Vagina (tissue), 2 donors: ENCODE measurements at regions not wholly inside any gene's neighbourhood (a gene's known extent, or its start where the extent isn't known, plus 50 kb on each side); places are given as distances from the start of the nearest gene placed in this dataset.

Experiments
- DNase-seq, 2 donors: peaks; one replicate each; pipeline ENCODE4 v3.0.0-alpha.2; 2017; ENCODE audit errors: extremely low spot score in 2 of 2
- H3K27ac ChIP-seq: fragments of 200-600 bp; sonication (generic); one replicate; pipeline ENCODE4 v1.5.1; 2019
- H3K27me3 ChIP-seq: fragments of 200-600 bp; sonication (generic); one replicate; pipeline ENCODE4 v1.5.1; 2019
- H3K36me3 ChIP-seq, 2 donors: fragments of 200-600 bp; sonication (generic); one replicate each; pipeline ENCODE4 v1.5.1; 2017 to 2019
- H3K4me1 ChIP-seq: fragments of 200-600 bp; sonication (generic); one replicate; pipeline ENCODE4 v1.5.1; 2019
- H3K4me3 ChIP-seq, 2 donors: fragments of 200-600 bp; sonication (generic); 1 replicate in 1 of 2; 2 replicates in 1 of 2; pipeline ENCODE4 v1.5.1; 2016 to 2019
- H3K9me3 ChIP-seq: fragments of 200-600 bp; sonication (generic); one replicate; pipeline ENCODE4 v1.5.1; 2019
- CTCF ChIP-seq, 3 experiments: fragments of 450-650 bp in 2 of 3; fragments of 200-600 bp in 1 of 3; sonication (generic) in 1 of 3; IDR thresholded peaks; one replicate each; pipeline ENCODE4 v1.5.1; 2017 to 2019; ENCODE audit warnings: antibody characterized with exemption in 3 of 3, mild to moderate bottlenecking in 2 of 3, moderate library complexity in 2 of 3
- POLR2A ChIP-seq, 2 donors: fragments of 450-650 bp; IDR thresholded peaks; one replicate each; pipeline ENCODE4 v1.6.1; 2017; ENCODE audit warnings: antibody characterized with exemption in 2 of 2, mild to moderate bottlenecking in 2 of 2, moderate library complexity in 2 of 2
- POLR2AphosphoS5 ChIP-seq, 2 donors: sonication (generic); formaldehyde crosslinking; IDR thresholded peaks; one replicate each; pipeline ENCODE4 v1.9.0; 2017; ENCODE audit warnings: antibody characterized with exemption in 2 of 2, mild to moderate bottlenecking in 2 of 2, low read depth in 1 of 2; ENCODE audit not compliant: insufficient read depth in 1 of 2
- intact Hi-C: fragments of 100-400 bp; cut with DNase I; formaldehyde crosslinking; loops from one replicate; pipeline ENCODE4 v1.15.1; 2023

- intact Hi-C loops: no loop called here
- H3K27ac ChIP-seq: no peak overlapping the region
- no peaks in the 10 kb centered on the region for H3K27me3 ChIP-seq
- H3K9me3 ChIP-seq: no peaks in the 10 kb centered on the region
- H3K4me3 ChIP-seq: no peak overlapping the region
- DNase-seq: no peak
- TF ChIP-seq CTCF (IDR thresholded peaks at IDR 0.05) (no peak), POLR2A (IDR thresholded peaks at IDR 0.05) (no peak), POLR2AphosphoS5 (IDR thresholded peaks at IDR 0.05; ENCODE audit: insufficient read depth in 1 of 2, low read depth in 1 of 2) (no peak)
- H3K36me3 ChIP-seq: no peaks in the 10 kb centered on the region
- no peaks in the 10 kb centered on the region for H3K4me1 ChIP-seq
Observed at GRCh38 chr2:76279142-76279541, 568.4 kb upstream of the GCFC2 start.

- Histone ChIP-seq H3K27ac (no peak overlapping the region), H3K9me3 (no peaks in the 10 kb centered on the region), H3K4me3 (no peak overlapping the region), H3K4me1 (no peaks in the 10 kb centered on the region), H3K27me3 (no peaks in the 10 kb centered on the region), H3K36me3 (no peaks in the 10 kb centered on the region)
- intact Hi-C loops: no loop called here
- no peak for DNase-seq
- TF ChIP-seq CTCF (IDR thresholded peaks at IDR 0.05) (no peak), POLR2A (IDR thresholded peaks at IDR 0.05) (no peak), POLR2AphosphoS5 (IDR thresholded peaks at IDR 0.05; ENCODE audit: insufficient read depth in 1 of 2, low read depth in 1 of 2) (no peak)
Observed at GRCh38 chr2:76275788-76276187, 565.1 kb upstream of the GCFC2 start.

- no peak overlapping the region for H3K4me3 ChIP-seq
- H3K4me1 ChIP-seq: no peaks in the 10 kb centered on the region
- no peaks in the 10 kb centered on the region for H3K36me3 ChIP-seq
- intact Hi-C loops: no loop called here
- no peaks in the 10 kb centered on the region for H3K27me3 ChIP-seq
- H3K9me3 ChIP-seq: no peaks in the 10 kb centered on the region
- DNase-seq: no peak
- no peak overlapping the region for H3K27ac ChIP-seq
- TF ChIP-seq POLR2A (IDR thresholded peaks at IDR 0.05): no peak
- no peak for TF ChIP-seq CTCF (IDR thresholded peaks at IDR 0.05)
Observed at GRCh38 chr2:76274676-76275075, 564.0 kb upstream of the GCFC2 start.

- no peaks in the 10 kb centered on the region for H3K36me3 ChIP-seq
- H3K4me3 ChIP-seq: no peak overlapping the region
- intact Hi-C loops: no loop called here
- DNase-seq: no peak
- no peaks in the 10 kb centered on the region for H3K9me3 ChIP-seq
- no peaks in the 10 kb centered on the region for H3K4me1 ChIP-seq
- H3K27ac ChIP-seq: no peak overlapping the region
- TF ChIP-seq CTCF (IDR thresholded peaks at IDR 0.05) (no peak), POLR2A (IDR thresholded peaks at IDR 0.05) (no peak), POLR2AphosphoS5 (IDR thresholded peaks at IDR 0.05; ENCODE audit: insufficient read depth in 1 of 2, low read depth in 1 of 2) (no peak)
- no peaks in the 10 kb centered on the region for H3K27me3 ChIP-seq
Observed at GRCh38 chr2:76274160-76274559, 563.4 kb upstream of the GCFC2 start.

GRCh38 chr2:76270096-76270710, 559.5 kb upstream of the GCFC2 start:
- no peak for TF ChIP-seq POLR2AphosphoS5 (IDR thresholded peaks at IDR 0.05; ENCODE audit: insufficient read depth in 1 of 2, low read depth in 1 of 2)
- no peak for TF ChIP-seq POLR2A (IDR thresholded peaks at IDR 0.05)
- no peak for TF ChIP-seq CTCF (IDR thresholded peaks at IDR 0.05)
- H3K9me3 ChIP-seq: no peaks in the 10 kb centered on the region
- no peak overlapping the region for H3K27ac ChIP-seq
- DNase-seq: no peak
- no peak overlapping the region for H3K4me3 ChIP-seq
- no peaks in the 10 kb centered on the region for H3K27me3 ChIP-seq
- no peaks in the 10 kb centered on the region for H3K4me1 ChIP-seq
- intact Hi-C loops: no loop called here
- no peaks in the 10 kb centered on the region for H3K36me3 ChIP-seq
